Kidney (tissue), 13 donors: ENCODE measurements at regions not wholly inside any gene's neighbourhood (a gene's known extent, or its start where the extent isn't known, plus 50 kb on each side); places are given as distances from the start of the nearest gene placed in this dataset.

Source experiments
- DNase-seq, 5 donors: peaks; one replicate each; pipeline ENCODE4 v3.0.0-alpha.2; 2013 to 2020
- FAIRE-seq: peaks from 2 replicates; lab custom pipeline; 2012; peaks lifted over from hg19 to GRCh38; lab: Jason Lieb, UNC
- H3K27ac ChIP-seq, 2 donors: one replicate each; pipeline ENCODE4 v1.7.0; 2013; ENCODE audit warnings: low read depth in 2 of 2, low read length in 2 of 2, inconsistent platforms in 1 of 2
- H3K27me3 ChIP-seq: one replicate; pipeline ENCODE4 v1.7.1; 2013; ENCODE audit warnings: low read length, inconsistent platforms; ENCODE audit not compliant: control insufficient read depth, insufficient read depth
- H3K36me3 ChIP-seq, 3 donors: one replicate each; pipeline versions ENCODE4 v1.7.0 to v1.7.1; 2013; ENCODE audit warnings: low read length in 3 of 3, control low read depth in 1 of 3, inconsistent platforms in 1 of 3; ENCODE audit not compliant: insufficient read depth in 3 of 3, control insufficient read depth in 2 of 3
- H3K4me1 ChIP-seq, 3 donors: one replicate each; pipeline versions ENCODE4 v1.7.0 to v1.7.1; 2013; ENCODE audit warnings: low read length in 3 of 3, inconsistent platforms in 1 of 3, low read depth in 1 of 3; ENCODE audit not compliant: control insufficient read depth in 2 of 3, insufficient read depth in 2 of 3
- H3K4me3 ChIP-seq, 3 donors: one replicate each; pipeline versions ENCODE4 v1.7.0 to v1.8.1; 2013; ENCODE audit warnings: low read length in 3 of 3, control low read depth in 1 of 3, inconsistent platforms in 1 of 3
- H3K9ac ChIP-seq, 3 donors: one replicate each; pipeline versions ENCODE4 v1.7.0 to v1.7.1; 2013; ENCODE audit warnings: low read length in 3 of 3, control low read depth in 1 of 3, inconsistent platforms in 1 of 3
- H3K9me3 ChIP-seq, 3 donors: one replicate each; pipeline versions ENCODE4 v1.7.0 to v1.7.1; 2013; ENCODE audit warnings: low read length in 3 of 3, control low read depth in 1 of 3, inconsistent platforms in 1 of 3; ENCODE audit not compliant: control insufficient read depth in 2 of 3, insufficient read depth in 1 of 3
- intact Hi-C: fragments of 100-400 bp; cut with DNase I; formaldehyde crosslinking; loops from one replicate; pipeline ENCODE4 v1.11.1; 2022
- TF ChIP-seq, protein P1 (sequence below): IDR thresholded peaks from 3 replicates; pipeline ENCODE4 v1.5.1; 2012; ENCODE audit warnings: mild to moderate bottlenecking, moderate library complexity, borderline replicate concordance; ENCODE audit not compliant: insufficient read depth; ENCODE audit errors: extremely low read depth
- donor health status: control.
- donor health status: control.
- donor health status: control.
- donor health status: control.
- donor health status: control.
- donor health status: DM: yes; HTN: yes; CAD: no.
- donor health status: Normal renal cell carcinoma (clear cell type).

DNA sequence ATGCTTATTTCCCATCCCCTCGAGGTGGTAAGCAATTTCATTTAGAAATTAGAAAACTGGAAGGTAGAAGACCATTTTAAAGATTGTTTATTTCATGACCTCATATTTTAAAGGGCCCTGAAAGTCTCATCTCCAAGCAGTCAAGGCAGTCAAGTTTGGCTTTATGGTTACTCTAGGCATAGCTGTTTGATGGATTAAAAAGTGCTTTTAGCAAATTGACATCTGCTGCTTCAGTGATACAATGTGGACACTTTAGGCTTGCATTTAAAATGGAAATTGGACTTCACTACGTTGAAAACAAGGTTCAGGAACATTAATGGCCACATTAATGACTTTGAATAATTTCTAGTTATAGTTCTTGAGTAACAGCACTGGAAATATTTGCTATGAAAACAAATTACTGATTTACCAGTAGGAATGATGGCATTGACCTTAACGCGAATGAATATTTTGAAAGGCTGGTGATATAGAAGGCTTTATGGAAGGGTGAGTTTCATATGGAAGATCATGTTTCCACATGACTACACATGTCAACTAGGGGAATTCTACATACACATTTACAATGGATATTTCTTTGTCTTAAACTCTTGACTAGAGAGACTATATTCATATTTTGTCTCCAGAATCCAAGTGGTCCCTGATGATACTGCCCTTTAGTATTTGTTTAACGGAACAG is 873.5 kb downstream of the JRKL start:
- TF ChIP-seq, protein P1, sequence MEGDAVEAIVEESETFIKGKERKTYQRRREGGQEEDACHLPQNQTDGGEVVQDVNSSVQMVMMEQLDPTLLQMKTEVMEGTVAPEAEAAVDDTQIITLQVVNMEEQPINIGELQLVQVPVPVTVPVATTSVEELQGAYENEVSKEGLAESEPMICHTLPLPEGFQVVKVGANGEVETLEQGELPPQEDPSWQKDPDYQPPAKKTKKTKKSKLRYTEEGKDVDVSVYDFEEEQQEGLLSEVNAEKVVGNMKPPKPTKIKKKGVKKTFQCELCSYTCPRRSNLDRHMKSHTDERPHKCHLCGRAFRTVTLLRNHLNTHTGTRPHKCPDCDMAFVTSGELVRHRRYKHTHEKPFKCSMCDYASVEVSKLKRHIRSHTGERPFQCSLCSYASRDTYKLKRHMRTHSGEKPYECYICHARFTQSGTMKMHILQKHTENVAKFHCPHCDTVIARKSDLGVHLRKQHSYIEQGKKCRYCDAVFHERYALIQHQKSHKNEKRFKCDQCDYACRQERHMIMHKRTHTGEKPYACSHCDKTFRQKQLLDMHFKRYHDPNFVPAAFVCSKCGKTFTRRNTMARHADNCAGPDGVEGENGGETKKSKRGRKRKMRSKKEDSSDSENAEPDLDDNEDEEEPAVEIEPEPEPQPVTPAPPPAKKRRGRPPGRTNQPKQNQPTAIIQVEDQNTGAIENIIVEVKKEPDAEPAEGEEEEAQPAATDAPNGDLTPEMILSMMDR = no peak
- Histone ChIP-seq H3K9ac (no peak overlapping the region), H3K27ac (no peak overlapping the region), H3K36me3 (no peaks in the 10 kb centered on the region), H3K4me1 (no peaks in the 10 kb centered on the region), H3K27me3 (no peaks in the 10 kb centered on the region), H3K9me3 (no peaks in the 10 kb centered on the region), H3K4me3 (no peak overlapping the region)
- DNase-seq (no peak), FAIRE-seq (no peak)
- intact Hi-C loops = no loop called here

DNA sequence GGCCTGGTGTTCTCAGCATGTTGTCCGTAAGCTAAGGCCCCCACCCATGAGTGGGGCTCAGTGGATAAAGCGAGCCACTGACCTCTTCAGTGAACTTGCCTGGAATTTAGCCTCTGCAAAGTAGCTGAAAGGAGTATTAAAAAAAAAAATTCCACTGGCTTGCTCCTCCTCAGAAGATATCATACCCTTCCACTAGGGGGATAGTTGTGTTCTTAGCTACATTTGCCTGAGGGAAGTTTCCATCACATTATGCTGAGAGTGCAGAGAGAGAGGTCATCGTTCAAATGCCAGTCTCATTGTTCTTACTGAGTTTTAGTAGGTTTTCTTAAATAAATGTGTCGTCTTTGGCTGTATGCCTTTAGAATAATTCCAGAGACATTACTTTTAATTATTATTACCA is 879.7 kb downstream of the JRKL start:
- Histone ChIP-seq H3K4me1 (no peaks in the 10 kb centered on the region), H3K27me3 (no peaks in the 10 kb centered on the region), H3K27ac (no peak overlapping the region), H3K4me3 (no peak overlapping the region), H3K9ac (no peak overlapping the region), H3K36me3 (no peaks in the 10 kb centered on the region), H3K9me3 (peaks cover 0 to 7% (median 0%) of the 10 kb centered on the region in 3 donors)
- TF ChIP-seq, protein P1 = peak; percentile 10
- DNase-seq = no peak
- intact Hi-C loops = no loop called here
- FAIRE-seq = no peak

DNA sequence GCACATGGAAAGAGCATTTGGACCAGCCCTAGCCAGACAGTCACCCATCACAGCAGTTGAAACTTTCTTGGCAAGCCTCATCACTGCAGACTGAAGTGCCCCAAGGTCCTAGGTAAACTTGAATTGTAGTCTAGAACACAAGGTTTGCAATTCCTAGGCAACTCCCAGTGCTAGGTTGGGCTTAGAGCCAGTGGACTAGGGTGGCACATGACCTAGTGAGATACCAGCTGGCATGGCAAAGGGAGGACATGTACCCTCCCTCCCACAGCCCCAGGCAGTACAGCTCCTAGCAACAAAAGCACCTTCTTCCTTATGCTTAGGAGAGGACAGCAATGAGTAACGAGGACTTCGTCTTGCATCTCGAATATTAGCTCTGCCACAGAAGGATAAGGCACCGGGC is 889.5 kb downstream of the JRKL start:
- no peak for DNase-seq
- intact Hi-C loops = no loop called here

More for the DNA sequence above, 889.5 kb downstream of the JRKL start:
- H3K36me3 ChIP-seq = no peaks in the 10 kb centered on the region
- H3K4me3 ChIP-seq = no peak overlapping the region
- peaks cover 0 to under 1% (median 0%) of the 10 kb centered on the region in 3 donors for H3K9me3 ChIP-seq
- TF ChIP-seq, protein P1 = no peak
- H3K4me1 ChIP-seq = no peaks in the 10 kb centered on the region
- no peak overlapping the region for H3K9ac ChIP-seq
- no peak overlapping the region for H3K27ac ChIP-seq
- H3K27me3 ChIP-seq = no peaks in the 10 kb centered on the region
- FAIRE-seq = no peak
